OCI-LY3 (cell line): ENCODE measurements at regions not wholly inside any gene's neighbourhood (a gene's known extent, or its start where the extent isn't known, plus 50 kb on each side); places are given as distances from the start of the nearest gene placed in this dataset.

Experiments
- H2AFZ ChIP-seq: fragments of 200-600, 300-600 bp; shearing (Covaris generic); 2 replicates; pipeline ENCODE4 v1.6.0; 2014; ENCODE audit warnings: antibody characterized with exemption, low read depth, low read length
- H3K27ac ChIP-seq: fragments of 200-600, 300-600 bp; sonication (generic); 2 replicates; pipeline ENCODE4 v1.5.1; 2014; ENCODE audit warnings: mild to moderate bottlenecking, low read length, moderate library complexity, mixed read lengths
- H3K27me3 ChIP-seq: fragments of 200-600, 300-600 bp; sonication (generic); 2 replicates; pipeline ENCODE4 v1.6.1; 2014; ENCODE audit warnings: low read depth, low read length, mixed read lengths
- H3K36me3 ChIP-seq: fragments of 200-600, 300-600 bp; sonication (generic); replicated peaks from 2 replicates; pipeline ENCODE3; 2014; ENCODE audit warnings: low read depth, low read length, mixed read lengths
- H3K4me1 ChIP-seq: fragments of 300-600, 200-600 bp; sonication (generic); 2 replicates; pipeline ENCODE4 v1.6.1; 2014; ENCODE audit warnings: low read length, mixed read lengths
- H3K4me2 ChIP-seq: fragments of 200-600, 300-600 bp; sonication (generic); 2 replicates; pipeline ENCODE4 v1.6.1; 2014; ENCODE audit warnings: low read length, mixed read lengths
- H3K4me3 ChIP-seq: fragments of 300-600, 200-600 bp; sonication (generic); 2 replicates; pipeline ENCODE4 v1.5.1; 2014; ENCODE audit warnings: antibody characterized with exemption, mild to moderate bottlenecking, low read length, moderate library complexity
- H3K79me2 ChIP-seq: fragments of 300-600, 200-600 bp; shearing (Covaris generic); 2 replicates; pipeline ENCODE4 v1.6.1; 2014; ENCODE audit warnings: mild to moderate bottlenecking, low read length, mixed read lengths
- H3K9ac ChIP-seq: fragments of 300-600, 200-600 bp; shearing (Covaris generic); 2 replicates; pipeline ENCODE4 v1.6.0; 2014; ENCODE audit warnings: mild to moderate bottlenecking, low read length, moderate library complexity
- H3K9me3 ChIP-seq: fragments of 200-600, 300-600 bp; shearing (Covaris generic); 2 replicates; pipeline ENCODE4 v1.6.1; 2014; ENCODE audit warnings: low read length, mixed read lengths; ENCODE audit not compliant: insufficient read depth
- H4K20me1 ChIP-seq: fragments of 200-600, 300-600 bp; sonication (generic); 2 replicates; pipeline ENCODE4 v1.6.1; 2016; ENCODE audit warnings: low read length, mixed read lengths; ENCODE audit not compliant: insufficient read depth
- CTCF ChIP-seq: fragments of 200-600, 300-600 bp; sonication (generic); IDR thresholded peaks from 2 replicates; pipeline ENCODE4 v1.5.1; 2014; ENCODE audit warnings: antibody characterized with exemption, low read length, low read depth
- EZH2phosphoT487 ChIP-seq: fragments of 200-600 bp; shearing (Covaris generic); IDR thresholded peaks from 2 replicates; pipeline ENCODE4 v1.6.1; 2018; ENCODE audit warnings: antibody characterized with exemption, mixed run types, low read depth

- no peak overlapping the region for H3K27ac ChIP-seq
- no peaks in the 10 kb centered on the region for H3K79me2 ChIP-seq
- no peaks in the 10 kb centered on the region for H3K4me1 ChIP-seq
- TF ChIP-seq CTCF (no peak), EZH2phosphoT487 (no peak)
- H3K9me3 ChIP-seq, result peaks cover 4% of the 10 kb centered on the region; the same call in 1 of the 2 replicates
- H3K9ac ChIP-seq, result no peak overlapping the region
- no peak overlapping the region for H2AFZ ChIP-seq
- H3K27me3 ChIP-seq, result no peaks in the 10 kb centered on the region
- H4K20me1 ChIP-seq, result no peaks in the 10 kb centered on the region
- H3K4me2 ChIP-seq, result no peak overlapping the region
- H3K36me3 ChIP-seq, result no peaks in the 10 kb centered on the region
- H3K4me3 ChIP-seq, result no peak overlapping the region
Observed at GRCh38 chr12:115216301-115216700, 532.3 kb upstream of the TBX3 start.

GRCh38 chr12:115215544-115215943, 531.6 kb upstream of the TBX3 start:
- no peak overlapping the region for H2AFZ ChIP-seq
- H3K4me3 ChIP-seq, result no peak overlapping the region
- no peaks in the 10 kb centered on the region for H3K27me3 ChIP-seq
- no peaks in the 10 kb centered on the region for H4K20me1 ChIP-seq
- H3K9me3 ChIP-seq, result peaks cover 4% of the 10 kb centered on the region
- H3K36me3 ChIP-seq, result no peaks in the 10 kb centered on the region
- H3K27ac ChIP-seq, result no peak overlapping the region
- H3K4me1 ChIP-seq, result no peaks in the 10 kb centered on the region
- H3K9ac ChIP-seq, result no peak overlapping the region
- no peak for TF ChIP-seq CTCF
- no peak for TF ChIP-seq EZH2phosphoT487
- H3K79me2 ChIP-seq, result no peaks in the 10 kb centered on the region
- no peak overlapping the region for H3K4me2 ChIP-seq

- TF ChIP-seq CTCF (no peak), EZH2phosphoT487 (no peak)
Observed at GRCh38 chr12:115213538-115214016, 529.6 kb upstream of the TBX3 start.

DNA sequence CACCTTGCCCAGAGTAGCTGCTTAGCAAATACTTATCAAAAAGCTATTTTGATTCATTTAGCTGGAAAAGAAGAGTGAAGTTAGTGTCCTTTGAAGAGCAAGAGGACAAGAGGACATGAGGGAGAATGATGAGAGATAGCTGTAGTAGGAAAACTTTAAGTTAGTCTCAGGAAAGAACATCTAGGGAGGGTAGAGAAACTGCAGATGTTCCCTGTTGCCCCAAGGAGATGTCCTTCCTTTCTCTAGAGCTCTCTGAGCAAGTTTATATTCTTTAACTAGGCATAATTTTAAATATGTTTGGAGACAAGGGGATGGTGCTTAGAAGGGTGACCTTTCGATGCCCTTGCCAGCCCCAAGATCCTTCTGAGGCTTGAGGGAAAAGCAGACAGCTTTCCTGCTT, 529.1 kb upstream of the TBX3 start:
- Histone ChIP-seq H3K4me3 (no peak overlapping the region), H3K27me3 (no peaks in the 10 kb centered on the region), H4K20me1 (no peaks in the 10 kb centered on the region), H3K79me2 (no peaks in the 10 kb centered on the region), H2AFZ (no peak overlapping the region), H3K4me1 (no peaks in the 10 kb centered on the region), H3K9me3 (peaks cover 6% of the 10 kb centered on the region), H3K4me2 (no peak overlapping the region), H3K27ac (no peak overlapping the region), H3K9ac (no peak overlapping the region), H3K36me3 (no peaks in the 10 kb centered on the region)
- TF ChIP-seq CTCF (no peak), EZH2phosphoT487 (no peak)

More at GRCh38 chr12:115213538-115214016, 529.6 kb upstream of the TBX3 start:
- no peaks in the 10 kb centered on the region for H3K27me3 ChIP-seq
- H3K36me3 ChIP-seq, result no peaks in the 10 kb centered on the region
- H3K4me3 ChIP-seq, result no peak overlapping the region
- no peaks in the 10 kb centered on the region for H4K20me1 ChIP-seq
- H2AFZ ChIP-seq, result no peak overlapping the region
- H3K4me1 ChIP-seq, result no peaks in the 10 kb centered on the region
- peaks cover 6% of the 10 kb centered on the region for H3K9me3 ChIP-seq
- no peak overlapping the region for H3K9ac ChIP-seq
- no peak overlapping the region for H3K4me2 ChIP-seq
- H3K27ac ChIP-seq, result no peak overlapping the region
- H3K79me2 ChIP-seq, result no peaks in the 10 kb centered on the region
